ENCODE measurements at regions not wholly inside any gene's neighbourhood (a gene's known extent, or its start where the extent isn't known, plus 50 kb on each side); places are given as distances from the start of the nearest gene placed in this dataset.
A peak's percentile ranks its signal among the peaks of the same experiment; 100 is the strongest.

DNA sequence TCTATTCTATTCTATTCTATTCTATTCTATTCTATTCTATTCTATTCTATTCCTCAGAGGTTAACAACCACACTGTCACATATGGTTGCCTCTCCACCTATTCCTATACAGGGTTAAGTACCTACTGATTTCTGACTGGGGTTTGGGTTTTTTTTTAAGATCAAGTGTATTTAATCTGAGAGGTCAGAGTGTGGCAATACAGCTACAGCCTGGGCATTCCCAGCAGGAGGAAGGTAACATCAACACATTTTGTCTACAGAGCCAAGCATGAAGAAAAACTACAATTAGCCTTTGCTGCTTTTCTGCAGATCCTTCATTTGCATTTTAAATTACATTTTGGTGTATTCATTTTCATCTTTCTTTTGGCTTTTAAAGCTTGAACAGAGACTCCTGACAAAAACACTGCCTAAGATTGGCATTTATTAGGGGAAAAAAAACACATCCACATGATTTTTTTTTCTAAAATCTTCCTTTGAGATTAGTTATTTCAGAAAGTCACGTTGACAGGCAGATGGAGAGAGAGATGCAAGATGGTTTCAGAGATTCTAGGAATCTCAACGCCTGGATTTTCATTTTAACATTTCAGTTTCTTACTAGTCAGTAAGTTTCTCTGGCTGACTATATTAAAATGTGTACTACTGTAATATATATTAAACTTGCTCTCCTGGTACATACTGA is 255.9 kb upstream of the TET2 start:
- Mint-ChIP-seq H3K9me3 (peaks cover 3% of the 10 kb centered on the region), H3K27ac (no peak overlapping the region), H3K36me3 (ENCODE audit: low read depth) (no peaks in the 10 kb centered on the region), H3K4me3 (no peak overlapping the region), H3K4me1 (ENCODE audit: low read depth) (no peaks in the 10 kb centered on the region), H3K27me3 (no peaks in the 10 kb centered on the region)
- POLR2A ChIA-PET: no interaction called here
- Histone ChIP-seq H3K27ac (ENCODE audit: low read depth in 1 of 2, low read length in 2 of 2) (no peak overlapping the region), H3K36me3 (ENCODE audit: insufficient read depth, low read length) (no peaks in the 10 kb centered on the region), H3K27me3 (ENCODE audit: control insufficient read depth in 1 of 2, insufficient read depth in 2 of 2, low read length in 2 of 2) (no peaks in the 10 kb centered on the region), H3K4me3 (ENCODE audit: low read length) (no peak overlapping the region), H3K9me3 (ENCODE audit: control insufficient read depth in 1 of 2, insufficient read depth in 1 of 2, low read length in 2 of 2) (no peaks in the 10 kb centered on the region), H3K4me1 (ENCODE audit: insufficient read depth, low read length) (no peaks in the 10 kb centered on the region)
- TF ChIP-seq, protein P1, sequence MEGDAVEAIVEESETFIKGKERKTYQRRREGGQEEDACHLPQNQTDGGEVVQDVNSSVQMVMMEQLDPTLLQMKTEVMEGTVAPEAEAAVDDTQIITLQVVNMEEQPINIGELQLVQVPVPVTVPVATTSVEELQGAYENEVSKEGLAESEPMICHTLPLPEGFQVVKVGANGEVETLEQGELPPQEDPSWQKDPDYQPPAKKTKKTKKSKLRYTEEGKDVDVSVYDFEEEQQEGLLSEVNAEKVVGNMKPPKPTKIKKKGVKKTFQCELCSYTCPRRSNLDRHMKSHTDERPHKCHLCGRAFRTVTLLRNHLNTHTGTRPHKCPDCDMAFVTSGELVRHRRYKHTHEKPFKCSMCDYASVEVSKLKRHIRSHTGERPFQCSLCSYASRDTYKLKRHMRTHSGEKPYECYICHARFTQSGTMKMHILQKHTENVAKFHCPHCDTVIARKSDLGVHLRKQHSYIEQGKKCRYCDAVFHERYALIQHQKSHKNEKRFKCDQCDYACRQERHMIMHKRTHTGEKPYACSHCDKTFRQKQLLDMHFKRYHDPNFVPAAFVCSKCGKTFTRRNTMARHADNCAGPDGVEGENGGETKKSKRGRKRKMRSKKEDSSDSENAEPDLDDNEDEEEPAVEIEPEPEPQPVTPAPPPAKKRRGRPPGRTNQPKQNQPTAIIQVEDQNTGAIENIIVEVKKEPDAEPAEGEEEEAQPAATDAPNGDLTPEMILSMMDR (IDR thresholded peaks at IDR 0.05): no peak
- intact Hi-C loops (cut with DNase I, micrococcal nuclease): no loop called here
- CTCF ChIA-PET: no interaction called here
- ATAC-seq (ENCODE audit: poor library complexity) (no peak), DNase-seq (no peak)

DNA sequence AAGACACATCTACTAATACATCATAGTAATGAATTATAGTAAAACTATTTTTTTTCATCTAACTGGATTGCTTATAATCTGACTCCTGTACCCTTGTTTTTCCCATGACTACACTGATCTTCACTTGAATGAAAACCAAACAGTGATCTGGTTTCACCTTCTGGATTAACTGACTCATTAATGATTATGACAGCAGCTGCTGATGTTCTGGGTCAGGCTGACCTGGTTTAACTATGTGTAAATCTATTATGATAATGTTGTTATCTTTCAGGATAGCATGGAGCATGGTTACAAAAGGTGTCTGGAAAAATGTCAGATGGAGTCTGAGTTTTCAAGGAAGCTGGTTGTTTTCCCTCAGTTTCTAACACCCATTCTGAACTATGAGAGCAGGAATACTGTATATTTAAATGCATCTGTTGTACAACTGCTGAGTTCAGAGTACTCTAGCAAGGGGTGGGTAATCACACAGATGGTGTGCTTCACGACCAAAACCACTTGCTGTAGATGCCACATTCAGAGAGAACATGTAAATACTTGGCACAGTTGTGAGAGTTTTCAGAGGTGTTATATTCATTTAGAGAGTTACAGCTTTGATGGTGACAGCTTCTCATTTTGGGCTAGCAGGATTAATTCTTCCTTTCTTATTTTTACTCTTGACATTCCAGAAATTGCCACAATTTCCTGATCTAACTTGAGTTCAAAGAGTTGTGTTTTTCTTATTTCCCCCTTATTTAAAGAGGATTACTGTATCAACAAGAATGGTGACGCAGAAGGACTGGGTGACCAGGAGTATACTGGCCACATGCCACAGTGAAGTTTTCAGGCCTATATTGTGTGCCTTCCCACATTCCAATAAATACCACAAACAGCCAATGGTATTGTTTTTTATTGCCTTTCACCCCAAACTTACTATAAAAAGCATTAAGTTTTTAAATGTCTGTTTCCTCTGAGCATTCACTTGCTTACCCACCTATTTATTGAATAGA is 249.7 kb upstream of the TET2 start:
- no peaks in the 10 kb centered on the region for H3K36me3 Mint-ChIP-seq (ENCODE audit: low read depth)
- TF ChIP-seq, protein P1 (IDR thresholded peaks at IDR 0.05): no peak
- DNase-seq (peak in 1 of 14 experiments; percentile 32), ATAC-seq (ENCODE audit: poor library complexity) (no peak)
- H3K9me3 Mint-ChIP-seq: peaks cover 4% of the 10 kb centered on the region
- H3K27me3 ChIP-seq (ENCODE audit: control insufficient read depth in 1 of 2, insufficient read depth in 2 of 2, low read length in 2 of 2): no peaks in the 10 kb centered on the region
- H3K27ac ChIP-seq (ENCODE audit: low read depth in 1 of 2, low read length in 2 of 2): no peak overlapping the region
- H3K4me1 ChIP-seq (ENCODE audit: insufficient read depth, low read length): no peaks in the 10 kb centered on the region
- H3K27ac Mint-ChIP-seq: no peak overlapping the region
- ChIA-PET POLR2A (no interaction called here), CTCF (no interaction called here)
- no peak overlapping the region for H3K4me3 ChIP-seq (ENCODE audit: low read length)
- no peaks in the 10 kb centered on the region for H3K9me3 ChIP-seq (ENCODE audit: control insufficient read depth in 1 of 2, insufficient read depth in 1 of 2, low read length in 2 of 2)
- no peak overlapping the region for H3K4me3 Mint-ChIP-seq
- H3K36me3 ChIP-seq (ENCODE audit: insufficient read depth, low read length): no peaks in the 10 kb centered on the region
- intact Hi-C loops (cut with DNase I, micrococcal nuclease): no loop called here
- H3K27me3 Mint-ChIP-seq: no peaks in the 10 kb centered on the region
- H3K4me1 Mint-ChIP-seq (ENCODE audit: low read depth): no peaks in the 10 kb centered on the region

DNA sequence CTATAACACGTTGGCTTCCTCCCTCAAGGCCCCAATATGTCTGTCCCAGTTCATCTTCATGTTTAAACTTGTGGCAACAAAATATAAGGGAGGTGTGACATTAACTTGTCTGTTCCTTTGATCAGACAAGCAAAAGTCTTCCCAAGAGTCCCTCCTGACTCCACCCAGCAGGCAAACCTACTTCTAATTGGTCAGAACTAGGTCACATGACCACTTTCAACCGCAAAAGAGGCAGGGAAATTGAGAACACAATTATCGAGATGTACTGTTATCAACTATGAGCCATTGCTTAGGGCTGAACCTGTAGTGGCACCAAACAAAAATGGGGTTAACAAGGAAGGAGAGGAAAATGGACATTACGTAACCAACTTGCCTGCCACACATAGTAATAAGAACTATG is 246.8 kb upstream of the TET2 start:
- H3K4me1 ChIP-seq (ENCODE audit: insufficient read depth, low read length): no peaks in the 10 kb centered on the region
- no peaks in the 10 kb centered on the region for H3K9me3 ChIP-seq (ENCODE audit: control insufficient read depth in 1 of 2, insufficient read depth in 1 of 2, low read length in 2 of 2)
- no peak overlapping the region for H3K4me3 ChIP-seq (ENCODE audit: low read length)
- Mint-ChIP-seq H3K9me3 (peaks cover 2% of the 10 kb centered on the region), H3K4me3 (no peak overlapping the region), H3K36me3 (ENCODE audit: low read depth) (no peaks in the 10 kb centered on the region), H3K27ac (no peak overlapping the region), H3K27me3 (no peaks in the 10 kb centered on the region), H3K4me1 (ENCODE audit: low read depth) (no peaks in the 10 kb centered on the region)
- ChIA-PET POLR2A (no interaction called here), CTCF (no interaction called here)
- ATAC-seq (ENCODE audit: poor library complexity): no peak
- H3K36me3 ChIP-seq (ENCODE audit: insufficient read depth, low read length): no peaks in the 10 kb centered on the region
- no peaks in the 10 kb centered on the region for H3K27me3 ChIP-seq (ENCODE audit: control insufficient read depth in 1 of 2, insufficient read depth in 2 of 2, low read length in 2 of 2)
- DNase-seq: no peak
- no peak overlapping the region for H3K27ac ChIP-seq (ENCODE audit: low read depth in 1 of 2, low read length in 2 of 2)
- intact Hi-C loops (cut with DNase I, micrococcal nuclease): no loop called here
- TF ChIP-seq, protein P1 (IDR thresholded peaks at IDR 0.05): no peak

Data from CD4-positive, alpha-beta T cell (primary cell).